H9 (cell line): ENCODE measurements at regions not wholly inside any gene's neighbourhood (a gene's known extent, or its start where the extent isn't known, plus 50 kb on each side); places are given as distances from the start of the nearest gene placed in this dataset.

Experiments used
- DNase-seq: peaks from one replicate; pipeline ENCODE4 v3.0.0-alpha.2; 2017
- H2AFZ ChIP-seq: one replicate; pipeline ENCODE4 v1.6.1; 2013; ENCODE audit warnings: mild to moderate bottlenecking, low read length, control low read depth, moderate library complexity
- H2AK5ac ChIP-seq: 2 replicates; pipeline ENCODE4 v1.6.1; 2013; ENCODE audit warnings: low read length, control low read depth, mixed read lengths; ENCODE audit not compliant: insufficient read length
- H2BK120ac ChIP-seq: one replicate; pipeline ENCODE4 v1.6.1; 2013; ENCODE audit warnings: low read depth, mild to moderate bottlenecking, low read length, control low read depth, inconsistent platforms; ENCODE audit not compliant: poor library complexity, severe bottlenecking
- H2BK12ac ChIP-seq: 2 replicates; pipeline ENCODE4 v1.6.1; 2013; ENCODE audit warnings: low read length, control low read depth, mixed read lengths, low read depth; ENCODE audit not compliant: insufficient read length
- H2BK15ac ChIP-seq: 2 replicates; pipeline ENCODE4 v1.6.1; 2013; ENCODE audit warnings: low read depth, low read length, control low read depth
- H2BK20ac ChIP-seq: one replicate; pipeline ENCODE4 v1.6.1; 2013; ENCODE audit warnings: low read depth, mild to moderate bottlenecking, low read length, control low read depth, inconsistent platforms; ENCODE audit not compliant: poor library complexity, severe bottlenecking
- H2BK5ac ChIP-seq: 2 replicates; pipeline ENCODE4 v1.6.1; 2013; ENCODE audit warnings: low read length, control low read depth, mixed read lengths; ENCODE audit not compliant: insufficient read length
- H3K14ac ChIP-seq: 2 replicates; pipeline ENCODE4 v1.6.1; 2013; ENCODE audit warnings: low read length, control low read depth; ENCODE audit not compliant: insufficient read depth
- H3K18ac ChIP-seq: 2 replicates; pipeline ENCODE4 v1.6.1; 2013; ENCODE audit warnings: low read depth, mild to moderate bottlenecking, mixed read lengths, low read length, control low read depth; ENCODE audit not compliant: insufficient read length
- H3K23ac ChIP-seq: 2 replicates; pipeline ENCODE4 v1.6.1; 2013; ENCODE audit warnings: low read length, control low read depth, mixed read lengths, low read depth; ENCODE audit not compliant: insufficient read length
- H3K23me2 ChIP-seq: 2 replicates; pipeline ENCODE4 v1.6.1; 2013; ENCODE audit warnings: low read depth, mild to moderate bottlenecking, mixed read lengths, low read length, control low read depth; ENCODE audit not compliant: insufficient read length, poor library complexity, severe bottlenecking
- H3K27ac ChIP-seq: 2 replicates; pipeline ENCODE4 v1.5.1; 2013; ENCODE audit warnings: low read length, control low read depth, mixed read lengths, low read depth; ENCODE audit not compliant: insufficient read length
- H3K27me3 ChIP-seq: 2 replicates; pipeline ENCODE4 v1.6.1; 2013; ENCODE audit warnings: low read length, control low read depth, inconsistent platforms; ENCODE audit not compliant: insufficient read depth
- H3K4ac ChIP-seq: 2 replicates; pipeline ENCODE4 v1.6.1; 2013; ENCODE audit warnings: low read depth, mild to moderate bottlenecking, control low read depth, inconsistent platforms, low read length, moderate library complexity
- H3K4me1 ChIP-seq: 2 replicates; pipeline ENCODE4 v1.6.1; 2013; ENCODE audit warnings: low read length, control low read depth, inconsistent platforms; ENCODE audit not compliant: insufficient read depth
- H3K4me2 ChIP-seq: 2 replicates; pipeline ENCODE4 v1.6.1; 2013; ENCODE audit warnings: low read length, control low read depth, mixed read lengths; ENCODE audit not compliant: insufficient read length, insufficient read depth
- H3K56ac ChIP-seq: 2 replicates; pipeline ENCODE4 v1.6.1; 2013; ENCODE audit warnings: low read depth, mild to moderate bottlenecking, mixed read lengths, low read length, control low read depth; ENCODE audit not compliant: insufficient read length
- H3K79me1 ChIP-seq: 2 replicates; pipeline ENCODE4 v1.6.1; 2013; ENCODE audit warnings: low read depth, mild to moderate bottlenecking, moderate library complexity, low read length, control low read depth, inconsistent platforms; ENCODE audit not compliant: insufficient read depth, poor library complexity, severe bottlenecking
- H3K79me2 ChIP-seq: 2 replicates; pipeline ENCODE4 v1.6.1; 2013; ENCODE audit warnings: low read length, control low read depth, inconsistent platforms; ENCODE audit not compliant: insufficient read depth
- H3K9ac ChIP-seq: 2 replicates; pipeline ENCODE4 v1.6.1; 2013; ENCODE audit warnings: low read length, control low read depth, mixed read lengths; ENCODE audit not compliant: insufficient read length; ENCODE audit errors: extremely low read depth
- H3K9me3 ChIP-seq: one replicate; pipeline ENCODE4 v1.6.1; 2013; ENCODE audit warnings: low read depth, low read length, inconsistent platforms; ENCODE audit not compliant: control insufficient read depth
- H3T11ph ChIP-seq: one replicate; pipeline ENCODE4 v1.6.1; 2013; ENCODE audit warnings: mild to moderate bottlenecking, low read length, control low read depth, inconsistent platforms
- H4K20me1 ChIP-seq: one replicate; pipeline ENCODE4 v1.6.1; 2013; ENCODE audit not compliant: control insufficient read depth, insufficient read length, insufficient read depth
- H4K5ac ChIP-seq: 2 replicates; pipeline ENCODE4 v1.6.1; 2013; ENCODE audit warnings: low read depth, mild to moderate bottlenecking, mixed read lengths, low read length, control low read depth; ENCODE audit not compliant: insufficient read length
- H4K8ac ChIP-seq: replicated peaks from 2 replicates; pipeline ENCODE4 v1.6.1; 2013; ENCODE audit warnings: low read length, control low read depth, mixed read lengths, low read depth; ENCODE audit not compliant: insufficient read length
- H4K91ac ChIP-seq: 2 replicates; pipeline ENCODE4 v1.6.1; 2013; ENCODE audit warnings: low read depth, mild to moderate bottlenecking, moderate library complexity, mixed read lengths, low read length, control low read depth; ENCODE audit not compliant: insufficient read length
- H3K27ac Mint-ChIP-seq, 3 experiments: 2 replicates in 2 of 3; 3 replicates in 1 of 3; pipeline ENCODE4 v1.8.0; 2020 to 2021; ENCODE audit warnings: mixed read lengths in 3 of 3, mild to moderate bottlenecking in 1 of 3, moderate library complexity in 1 of 3
- H3K27me3 Mint-ChIP-seq: 2 replicates; pipeline ENCODE4 v1.8.0; 2021; ENCODE audit warnings: low read depth, mild to moderate bottlenecking, moderate library complexity, mixed read lengths
- H3K36me3 Mint-ChIP-seq, 3 experiments: 2 replicates in 2 of 3; 3 replicates in 1 of 3; pipeline ENCODE4 v1.8.0; 2020 to 2021; ENCODE audit warnings: low read depth in 3 of 3, mixed read lengths in 3 of 3; ENCODE audit not compliant: insufficient read depth in 1 of 3
- H3K4me1 Mint-ChIP-seq, 2 experiments: 2 replicates each; pipeline ENCODE4 v1.8.0; 2020; ENCODE audit warnings: mixed read lengths in 2 of 2
- H3K4me3 Mint-ChIP-seq, 2 experiments: 2 replicates in 1 of 2; 3 replicates in 1 of 2; pipeline ENCODE4 v1.8.0; 2020 to 2021; ENCODE audit warnings: mild to moderate bottlenecking in 2 of 2, mixed read lengths in 2 of 2, moderate library complexity in 1 of 2
- H3K9me3 Mint-ChIP-seq, 2 experiments: 2 replicates in 1 of 2; 3 replicates in 1 of 2; pipeline ENCODE4 v1.8.0; 2020; ENCODE audit warnings: mild to moderate bottlenecking in 2 of 2, mixed read lengths in 2 of 2, moderate library complexity in 1 of 2
- TF ChIP-seq, protein P1 (sequence below): fragments of 200-600 bp; sonication (generic); conservative IDR thresholded peaks from 3 replicates; pipeline ENCODE4 v1.8.0; 2021; ENCODE audit warnings: antibody characterized with exemption, mild to moderate bottlenecking

DNA sequence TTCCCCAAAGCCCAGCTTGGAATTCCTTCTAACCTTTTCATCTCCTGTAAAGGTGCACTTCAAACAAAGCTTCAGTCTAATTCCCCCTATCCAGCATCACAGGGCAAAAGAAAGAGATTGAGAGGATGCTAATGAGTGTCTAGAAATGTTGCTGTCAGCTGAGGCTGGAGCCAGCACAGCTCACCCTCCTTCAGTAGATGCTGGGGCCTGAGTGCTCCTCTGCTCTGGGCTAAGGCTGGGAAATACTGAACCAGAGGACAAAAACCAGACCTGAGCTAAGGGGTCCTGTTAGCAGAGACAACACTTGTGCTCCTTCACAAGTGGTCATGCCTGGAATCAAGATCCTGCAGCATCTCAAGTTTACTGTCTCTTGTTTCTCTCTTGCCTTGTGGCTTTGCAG lies 85.0 kb downstream of the CHD9NB start:
- Histone ChIP-seq H3K23me2 (no peaks in the 10 kb centered on the region), H2BK120ac (no peak overlapping the region), H3K79me1 (no peaks in the 10 kb centered on the region), H3K27ac (no peak overlapping the region), H3K4me1 (no peaks in the 10 kb centered on the region; the same call in 1 of the 2 replicates), H4K20me1 (no peaks in the 10 kb centered on the region), H2AFZ (no peak overlapping the region), H3K4ac (no peak overlapping the region), H3K4me2 (no peak overlapping the region), H3K9me3 (no peaks in the 10 kb centered on the region), H4K8ac (no peak overlapping the region), H4K91ac (no peak overlapping the region), H2BK12ac (no peak overlapping the region), H3K56ac (no peak overlapping the region), H3K27me3 (no peaks in the 10 kb centered on the region), H3K9ac (no peak overlapping the region), H3K18ac (no peak overlapping the region), H2BK5ac (no peak overlapping the region), H3K14ac (no peak overlapping the region), H4K5ac (no peak overlapping the region), H2AK5ac (no peak overlapping the region), H3K79me2 (no peaks in the 10 kb centered on the region), H3T11ph (no peak overlapping the region), H3K23ac (no peak overlapping the region), H2BK15ac (no peak overlapping the region), H2BK20ac (no peak overlapping the region)
- H3K4me3 Mint-ChIP-seq, result no peak overlapping the region
- H3K36me3 Mint-ChIP-seq, result no peaks in the 10 kb centered on the region
- no peak overlapping the region for H3K27ac Mint-ChIP-seq
- H3K9me3 Mint-ChIP-seq, result no peaks in the 10 kb centered on the region
- H3K4me1 Mint-ChIP-seq, result peaks cover 21% of the 10 kb centered on the region in 2 experiments
- TF ChIP-seq, protein P1, sequence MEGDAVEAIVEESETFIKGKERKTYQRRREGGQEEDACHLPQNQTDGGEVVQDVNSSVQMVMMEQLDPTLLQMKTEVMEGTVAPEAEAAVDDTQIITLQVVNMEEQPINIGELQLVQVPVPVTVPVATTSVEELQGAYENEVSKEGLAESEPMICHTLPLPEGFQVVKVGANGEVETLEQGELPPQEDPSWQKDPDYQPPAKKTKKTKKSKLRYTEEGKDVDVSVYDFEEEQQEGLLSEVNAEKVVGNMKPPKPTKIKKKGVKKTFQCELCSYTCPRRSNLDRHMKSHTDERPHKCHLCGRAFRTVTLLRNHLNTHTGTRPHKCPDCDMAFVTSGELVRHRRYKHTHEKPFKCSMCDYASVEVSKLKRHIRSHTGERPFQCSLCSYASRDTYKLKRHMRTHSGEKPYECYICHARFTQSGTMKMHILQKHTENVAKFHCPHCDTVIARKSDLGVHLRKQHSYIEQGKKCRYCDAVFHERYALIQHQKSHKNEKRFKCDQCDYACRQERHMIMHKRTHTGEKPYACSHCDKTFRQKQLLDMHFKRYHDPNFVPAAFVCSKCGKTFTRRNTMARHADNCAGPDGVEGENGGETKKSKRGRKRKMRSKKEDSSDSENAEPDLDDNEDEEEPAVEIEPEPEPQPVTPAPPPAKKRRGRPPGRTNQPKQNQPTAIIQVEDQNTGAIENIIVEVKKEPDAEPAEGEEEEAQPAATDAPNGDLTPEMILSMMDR, result no peak
- H3K27me3 Mint-ChIP-seq, result peaks cover under 1% of the 10 kb centered on the region; the same call in 1 of the 2 replicates
- DNase-seq, result no peak
